A549 (cell line): ENCODE measurements at regions not wholly inside any gene's neighbourhood (a gene's known extent, or its start where the extent isn't known, plus 50 kb on each side); places are given as distances from the start of the nearest gene placed in this dataset.

ENCODE experiments used
- ATAC-seq, 2 experiments: fragments of 200-7000 bp in 1 of 2; fragments of >200 bp in 1 of 2; cut with Nextera tagmentation in 1 of 2; cut with Tn5 transposase in 1 of 2; 3 replicates each; pipeline versions ENCODE4 v1.8.0 to v1.9.1; 2018 to 2020; ENCODE audit warnings: mild to moderate bottlenecking in 1 of 2, moderate library complexity in 1 of 2
- CTCF ChIA-PET: fragments of 300-600 bp; sonication (Branson Sonifier 250); formaldehyde crosslinking; extraction: SDS; loops from one replicate; lab custom pipeline; 2021; ENCODE audit warnings: antibody characterized with exemption, inconsistent platforms; lab: Yijun Ruan, JAX
- POLR2A ChIA-PET: fragments of 350-600 bp; formaldehyde crosslinking; extraction: SDS; loops from one replicate; lab custom pipeline; 2021; ENCODE audit warnings: antibody characterized with exemption, inconsistent platforms; lab: Yijun Ruan, JAX
- DNase-seq, 2 experiments: peaks; one replicate each; pipeline versions ENCODE4 v3.0.0 to v3.0.0-alpha.2; 2011 to 2016; ENCODE audit warnings: low read depth in 1 of 2, low spot score in 1 of 2
- FAIRE-seq: peaks from 2 replicates; lab custom pipeline; 2011; peaks lifted over from hg19 to GRCh38; lab: Jason Lieb, UNC
- H3K27ac ChIP-seq, 2 experiments: fragments of >200 bp; sonication (Bioruptor Twin); formaldehyde crosslinking; 3 replicates each; pipeline ENCODE4 v1.5.1; 2016 to 2017
- H3K4me1 ChIP-seq: fragments of >200 bp; sonication (Bioruptor Twin); formaldehyde crosslinking; 3 replicates; pipeline ENCODE4 v1.6.1; 2016
- H3K4me2 ChIP-seq: fragments of >200 bp; sonication (Bioruptor Twin); formaldehyde crosslinking; 3 replicates; pipeline ENCODE4 v1.6.1; 2016
- H3K4me3 ChIP-seq: fragments of >200 bp; sonication (Bioruptor Twin); formaldehyde crosslinking; 3 replicates; pipeline ENCODE4 v1.5.1; 2016
- H3K9me3 ChIP-seq: fragments of >200 bp; sonication (Bioruptor Twin); formaldehyde crosslinking; 3 replicates; pipeline ENCODE4 v1.6.1; 2016
- CBX2 ChIP-seq: fragments of 200-600 bp; sonication (generic); IDR thresholded peaks from 2 replicates; pipeline ENCODE4 v1.6.1; 2016; ENCODE audit warnings: low read depth, mild to moderate bottlenecking, borderline replicate concordance
- CBX8 ChIP-seq: fragments of 200-600 bp; sonication (generic); IDR thresholded peaks from 2 replicates; pipeline ENCODE4 v1.6.1; 2016
- CHD4 ChIP-seq: fragments of 200-600 bp; sonication (generic); IDR thresholded peaks from 2 replicates; pipeline ENCODE4 v1.6.1; 2016; ENCODE audit warnings: antibody characterized with exemption, mild to moderate bottlenecking, borderline replicate concordance
- EHMT2 ChIP-seq: fragments of 200-600 bp; sonication (generic); IDR thresholded peaks from 2 replicates; pipeline ENCODE4 v1.6.1; 2016; ENCODE audit warnings: antibody characterized with exemption, low read depth, mild to moderate bottlenecking, moderate library complexity
- EP300 ChIP-seq, 2 experiments: fragments of >200 bp; sonication (Bioruptor Twin); formaldehyde crosslinking; IDR thresholded peaks; 2 replicates in 1 of 2; 3 replicates in 1 of 2; pipeline ENCODE4 v1.6.1; 2016 to 2017
- ESRRA ChIP-seq: fragments of 150-350 bp; IDR thresholded peaks from 2 replicates; pipeline ENCODE4 v1.6.1; 2014; ENCODE audit warnings: mild to moderate bottlenecking, low read length, borderline replicate concordance
- FOSB ChIP-seq: fragments of 250-450 bp; sonication (Bioruptor Pico); IDR thresholded peaks from 2 replicates; pipeline ENCODE4 v1.5.0; 2020; ENCODE audit warnings: mild to moderate bottlenecking, moderate library complexity
- FOSL2 ChIP-seq, 2 experiments: fragments of 450-650 bp in 1 of 2; fragments of >200 bp in 1 of 2; sonication (Bioruptor Twin) in 1 of 2; formaldehyde crosslinking; IDR thresholded peaks; 2 replicates each; pipeline versions ENCODE4 v1.5.0 to v1.6.1; 2016 to 2020; ENCODE audit warnings: mild to moderate bottlenecking in 1 of 2, moderate library complexity in 1 of 2
- GATA3 ChIP-seq: IDR thresholded peaks from 2 replicates; pipeline ENCODE4 v1.6.1; 2012; ENCODE audit warnings: borderline replicate concordance
- HDAC2 ChIP-seq: fragments of 200-600 bp; sonication (generic); IDR thresholded peaks from 2 replicates; pipeline ENCODE4 v1.6.1; 2016
- HEYL ChIP-seq: fragments of 250-450 bp; sonication (Bioruptor Pico); IDR thresholded peaks from 2 replicates; pipeline ENCODE4 v1.8.0; 2021; ENCODE audit warnings: mild to moderate bottlenecking, moderate library complexity
- HOXB13 ChIP-seq: fragments of 250-450 bp; sonication (Bioruptor Pico); IDR thresholded peaks from 2 replicates; pipeline ENCODE4 v1.5.0; 2020; ENCODE audit warnings: low read depth, mild to moderate bottlenecking, moderate library complexity
- HOXB5 ChIP-seq: fragments of 250-450 bp; sonication (Bioruptor Pico); IDR thresholded peaks from 2 replicates; pipeline ENCODE4 v1.5.0; 2020; ENCODE audit warnings: mild to moderate bottlenecking, moderate library complexity
- JUN ChIP-seq, 2 experiments: fragments of >200 bp; sonication (Bioruptor Twin); formaldehyde crosslinking; IDR thresholded peaks; 2 replicates in 1 of 2; 3 replicates in 1 of 2; pipeline ENCODE4 v1.6.1; 2016 to 2017
- JUNB ChIP-seq: fragments of >200 bp; sonication (Bioruptor Twin); formaldehyde crosslinking; IDR thresholded peaks from 2 replicates; pipeline ENCODE4 v1.6.1; 2016
- KDM5A ChIP-seq: fragments of 200-600 bp; sonication (generic); IDR thresholded peaks from 2 replicates; pipeline ENCODE4 v1.6.1; 2016; ENCODE audit warnings: antibody characterized with exemption, mild to moderate bottlenecking
- MAZ ChIP-seq: fragments of 150-350 bp; IDR thresholded peaks from 2 replicates; pipeline ENCODE4 v1.6.1; 2014; ENCODE audit warnings: antibody characterized with exemption, low read depth, low read length, borderline replicate concordance
- NR3C1 ChIP-seq: fragments of >200 bp; sonication (Bioruptor Twin); formaldehyde crosslinking; IDR thresholded peaks from 3 replicates; pipeline ENCODE4 v1.6.1; 2017
- PHF8 ChIP-seq: fragments of 200-600 bp; sonication (generic); IDR thresholded peaks from 2 replicates; pipeline ENCODE4 v1.6.1; 2016; ENCODE audit warnings: low read depth, mild to moderate bottlenecking, antibody characterized with exemption, moderate library complexity, borderline replicate concordance
- POLR2A ChIP-seq: IDR thresholded peaks from 2 replicates; pipeline ENCODE4 v1.6.1; 2012; ENCODE audit warnings: mild to moderate bottlenecking, low read length
- POLR2AphosphoS2 ChIP-seq: conservative IDR thresholded peaks from 2 replicates; pipeline ENCODE4 v1.6.1; 2012; ENCODE audit warnings: low read length, improper control_type of control experiment, inconsistent platforms
- RAD21 ChIP-seq, 2 experiments: fragments of >200 bp in 1 of 2; sonication (Bioruptor Twin) in 1 of 2; formaldehyde crosslinking in 1 of 2; IDR thresholded peaks in 1 of 2; conservative IDR thresholded peaks in 1 of 2; 2 replicates in 1 of 2; 3 replicates in 1 of 2; pipeline ENCODE4 v1.6.1; 2012 to 2018; ENCODE audit warnings: inconsistent platforms in 1 of 2
- SMC3 ChIP-seq: fragments of >200 bp; sonication (Bioruptor Twin); formaldehyde crosslinking; IDR thresholded peaks from 3 replicates; pipeline ENCODE4 v1.6.1; 2018; ENCODE audit warnings: inconsistent platforms
- SREBF2 ChIP-seq: fragments of 450-650 bp; IDR thresholded peaks from 2 replicates; pipeline ENCODE4 v1.6.1; 2014; ENCODE audit warnings: mild to moderate bottlenecking, moderate library complexity
- ZC3H11A ChIP-seq: fragments of 450-650 bp; IDR thresholded peaks from 2 replicates; pipeline ENCODE4 v1.6.1; 2014; ENCODE audit warnings: antibody characterized with exemption, mild to moderate bottlenecking
- ZNF302 ChIP-seq: fragments of 250-450 bp; sonication (Bioruptor Pico); IDR thresholded peaks from 2 replicates; pipeline ENCODE4 v1.9.0; 2021; ENCODE audit warnings: inconsistent platforms, mild to moderate bottlenecking, moderate library complexity
- WGBS: methylation state at CpG from one replicate; pipeline ENCODE4 v1.1.6; 2017; ENCODE audit errors: missing lambda C conversion rate; 5-methylcytosine and 5-hydroxymethylcytosine counted together
- TF ChIP-seq, protein P1 (sequence below): fragments of 450-650 bp; IDR thresholded peaks from 2 replicates; pipeline ENCODE4 v1.6.1; 2014; ENCODE audit warnings: antibody characterized with exemption
- TF ChIP-seq, protein P2 (sequence below): IDR thresholded peaks from 2 replicates; pipeline ENCODE4 v1.6.1; 2012
- TF ChIP-seq, protein P3 (sequence below): IDR thresholded peaks from 2 replicates; pipeline ENCODE4 v1.6.1; 2012
- TF ChIP-seq, protein P4 (sequence below): fragments of 250-450 bp; sonication (Bioruptor Pico); IDR thresholded peaks from 2 replicates; pipeline ENCODE4 v1.5.0; 2020; ENCODE audit warnings: low read depth, mild to moderate bottlenecking, moderate library complexity
- TF ChIP-seq, protein P5 (sequence below): fragments of 250-450 bp; sonication (Bioruptor Pico); IDR thresholded peaks from 2 replicates; pipeline ENCODE4 v1.5.0; 2021; ENCODE audit warnings: mild to moderate bottlenecking, moderate library complexity, borderline replicate concordance
- TF ChIP-seq, protein P6 (sequence below): IDR thresholded peaks from 2 replicates; pipeline ENCODE4 v1.6.1; 2012; ENCODE audit warnings: low read depth, borderline replicate concordance

DNA sequence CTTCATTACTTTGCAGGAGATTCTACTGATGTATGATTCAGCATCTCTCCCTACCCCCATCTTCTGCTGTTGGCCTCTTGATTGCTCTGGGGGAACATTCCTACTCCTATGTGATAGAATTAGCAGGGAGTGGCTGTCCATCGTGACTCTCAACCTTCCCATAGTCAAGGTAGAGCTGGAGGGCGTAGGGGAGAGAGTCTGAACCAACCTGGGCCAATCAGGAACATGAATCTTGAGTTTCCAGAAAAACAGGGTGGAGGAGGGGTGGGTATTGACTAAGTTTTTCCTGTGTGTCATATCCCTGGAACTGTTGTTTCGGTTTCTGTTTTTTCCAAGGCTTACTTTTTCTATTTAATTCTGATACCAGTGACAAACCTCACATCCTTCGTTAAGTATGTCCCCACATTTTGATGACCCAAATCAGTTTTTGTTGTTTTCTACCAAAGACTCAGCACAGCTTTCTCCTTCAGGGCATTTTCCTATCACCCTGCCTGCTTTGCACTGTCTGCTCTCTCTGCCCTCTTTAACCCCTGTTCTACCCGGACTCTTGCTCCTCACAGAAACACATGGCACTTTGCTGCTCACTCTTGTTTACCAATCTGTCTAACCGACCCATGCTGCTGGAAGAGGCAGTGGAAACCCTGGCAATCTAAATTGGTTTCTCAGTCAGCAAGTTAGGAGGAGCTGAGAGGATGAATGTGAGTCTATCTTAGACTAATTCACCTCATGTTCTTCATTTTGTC lies 1428.3 kb downstream of the AACS start:
- H3K4me2 ChIP-seq, result no peak overlapping the region
- 5% methylated on average over 6 of the region's 6 CpGs for WGBS
- no peak for ATAC-seq
- no peak overlapping the region for H3K27ac ChIP-seq
- FAIRE-seq, result no peak
- TF ChIP-seq JUN (IDR thresholded peaks at IDR 0.05) (no peak), HOXB5 (CRISPR knock-in tag) (no peak), GATA3 (no peak), EHMT2 (no peak), MAZ (no peak), ZNF302 (CRISPR knock-in tag) (no peak), CHD4 (no peak), JUNB (no peak), SREBF2 (no peak), SMC3 (no peak), CBX8 (no peak), FOSB (CRISPR knock-in tag) (no peak), EP300 (IDR thresholded peaks at IDR 0.05) (no peak), HEYL (no peak), PHF8 (no peak), HDAC2 (no peak)
- TF ChIP-seq, protein P1, sequence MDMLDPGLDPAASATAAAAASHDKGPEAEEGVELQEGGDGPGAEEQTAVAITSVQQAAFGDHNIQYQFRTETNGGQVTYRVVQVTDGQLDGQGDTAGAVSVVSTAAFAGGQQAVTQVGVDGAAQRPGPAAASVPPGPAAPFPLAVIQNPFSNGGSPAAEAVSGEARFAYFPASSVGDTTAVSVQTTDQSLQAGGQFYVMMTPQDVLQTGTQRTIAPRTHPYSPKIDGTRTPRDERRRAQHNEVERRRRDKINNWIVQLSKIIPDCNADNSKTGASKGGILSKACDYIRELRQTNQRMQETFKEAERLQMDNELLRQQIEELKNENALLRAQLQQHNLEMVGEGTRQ, result no peak
- TF ChIP-seq, protein P2, sequence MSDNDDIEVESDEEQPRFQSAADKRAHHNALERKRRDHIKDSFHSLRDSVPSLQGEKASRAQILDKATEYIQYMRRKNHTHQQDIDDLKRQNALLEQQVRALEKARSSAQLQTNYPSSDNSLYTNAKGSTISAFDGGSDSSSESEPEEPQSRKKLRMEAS, result no peak
- TF ChIP-seq, protein P3, sequence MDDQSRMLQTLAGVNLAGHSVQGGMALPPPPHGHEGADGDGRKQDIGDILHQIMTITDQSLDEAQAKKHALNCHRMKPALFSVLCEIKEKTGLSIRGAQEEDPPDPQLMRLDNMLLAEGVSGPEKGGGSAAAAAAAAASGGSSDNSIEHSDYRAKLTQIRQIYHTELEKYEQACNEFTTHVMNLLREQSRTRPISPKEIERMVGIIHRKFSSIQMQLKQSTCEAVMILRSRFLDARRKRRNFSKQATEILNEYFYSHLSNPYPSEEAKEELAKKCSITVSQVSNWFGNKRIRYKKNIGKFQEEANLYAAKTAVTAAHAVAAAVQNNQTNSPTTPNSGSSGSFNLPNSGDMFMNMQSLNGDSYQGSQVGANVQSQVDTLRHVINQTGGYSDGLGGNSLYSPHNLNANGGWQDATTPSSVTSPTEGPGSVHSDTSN, result no peak
- TF ChIP-seq, all 56 proteins: peak for 0
- Histone ChIP-seq H3K9me3 (no peaks in the 10 kb centered on the region), H3K4me3 (no peak overlapping the region), H3K4me1 (no peaks in the 10 kb centered on the region)
- DNase-seq, result no peak
- CTCF ChIA-PET, result interaction anchor here (1.0 kb wide), 1 partner anchor 9 kb away, joined by 3 read pairs; no protein-coding TSS in a partner anchor
- POLR2A ChIA-PET, result no interaction called here

DNA sequence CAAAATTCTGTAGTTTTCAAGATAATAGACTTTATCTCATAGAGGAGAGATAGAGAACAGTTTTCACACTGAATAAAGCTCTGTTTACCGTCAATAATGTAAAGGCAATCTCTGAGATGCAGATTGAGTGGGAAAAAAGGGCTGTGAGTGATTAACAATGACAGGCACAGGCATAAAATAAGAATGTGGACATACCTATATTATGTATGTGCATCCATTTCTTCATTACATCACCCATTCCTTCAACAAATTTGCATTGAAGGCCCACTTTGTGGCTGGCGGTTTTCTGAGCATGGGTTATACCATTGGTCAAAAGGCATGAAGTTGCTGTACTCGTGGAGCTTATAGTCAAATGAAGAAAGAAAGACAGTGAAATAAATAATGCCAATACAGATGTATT lies 1431.0 kb downstream of the AACS start:
- Histone ChIP-seq H3K27ac (no peak overlapping the region), H3K4me2 (no peak overlapping the region), H3K4me1 (no peaks in the 10 kb centered on the region), H3K9me3 (no peaks in the 10 kb centered on the region), H3K4me3 (no peak overlapping the region)
- no peak for ATAC-seq
- DNase-seq, result no peak
- ChIA-PET POLR2A (no interaction called here), CTCF (no interaction called here)
- TF ChIP-seq POLR2A, result no peak
- no peak for TF ChIP-seq HOXB13 (CRISPR knock-in tag)
- TF ChIP-seq CBX2, result no peak
- TF ChIP-seq, protein P4, sequence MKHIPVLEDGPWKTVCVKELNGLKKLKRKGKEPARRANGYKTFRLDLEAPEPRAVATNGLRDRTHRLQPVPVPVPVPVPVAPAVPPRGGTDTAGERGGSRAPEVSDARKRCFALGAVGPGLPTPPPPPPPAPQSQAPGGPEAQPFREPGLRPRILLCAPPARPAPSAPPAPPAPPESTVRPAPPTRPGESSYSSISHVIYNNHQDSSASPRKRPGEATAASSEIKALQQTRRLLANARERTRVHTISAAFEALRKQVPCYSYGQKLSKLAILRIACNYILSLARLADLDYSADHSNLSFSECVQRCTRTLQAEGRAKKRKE (CRISPR knock-in tag), result no peak
- TF ChIP-seq PHF8, result no peak
- no peak for TF ChIP-seq NR3C1
- no peak for TF ChIP-seq EP300 (IDR thresholded peaks at IDR 0.05)
- TF ChIP-seq EHMT2, result no peak
- TF ChIP-seq HEYL, result no peak
- no peak for TF ChIP-seq FOSL2 (IDR thresholded peaks at IDR 0.05)
- no peak for TF ChIP-seq FOSL2 (CRISPR knock-in tag; IDR thresholded peaks at IDR 0.05)
- TF ChIP-seq ZC3H11A, result no peak
- no peak for TF ChIP-seq POLR2AphosphoS2
- TF ChIP-seq, protein P5, sequence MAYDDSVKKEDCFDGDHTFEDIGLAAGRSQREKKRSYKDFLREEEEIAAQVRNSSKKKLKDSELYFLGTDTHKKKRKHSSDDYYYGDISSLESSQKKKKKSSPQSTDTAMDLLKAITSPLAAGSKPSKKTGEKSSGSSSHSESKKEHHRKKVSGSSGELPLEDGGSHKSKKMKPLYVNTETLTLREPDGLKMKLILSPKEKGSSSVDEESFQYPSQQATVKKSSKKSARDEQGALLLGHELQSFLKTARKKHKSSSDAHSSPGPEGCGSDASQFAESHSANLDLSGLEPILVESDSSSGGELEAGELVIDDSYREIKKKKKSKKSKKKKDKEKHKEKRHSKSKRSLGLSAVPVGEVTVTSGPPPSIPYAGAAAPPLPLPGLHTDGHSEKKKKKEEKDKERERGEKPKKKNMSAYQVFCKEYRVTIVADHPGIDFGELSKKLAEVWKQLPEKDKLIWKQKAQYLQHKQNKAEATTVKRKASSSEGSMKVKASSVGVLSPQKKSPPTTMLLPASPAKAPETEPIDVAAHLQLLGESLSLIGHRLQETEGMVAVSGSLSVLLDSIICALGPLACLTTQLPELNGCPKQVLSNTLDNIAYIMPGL, result no peak
- TF ChIP-seq KDM5A, result no peak
- TF ChIP-seq JUNB, result no peak
- TF ChIP-seq RAD21 (conservative IDR thresholded peaks at IDR 0.05 in 1 of 2, IDR thresholded peaks at IDR 0.05 in 1 of 2), result no peak
- no peak for TF ChIP-seq ESRRA
- no peak for TF ChIP-seq FOSB (CRISPR knock-in tag)
- TF ChIP-seq, protein P6, sequence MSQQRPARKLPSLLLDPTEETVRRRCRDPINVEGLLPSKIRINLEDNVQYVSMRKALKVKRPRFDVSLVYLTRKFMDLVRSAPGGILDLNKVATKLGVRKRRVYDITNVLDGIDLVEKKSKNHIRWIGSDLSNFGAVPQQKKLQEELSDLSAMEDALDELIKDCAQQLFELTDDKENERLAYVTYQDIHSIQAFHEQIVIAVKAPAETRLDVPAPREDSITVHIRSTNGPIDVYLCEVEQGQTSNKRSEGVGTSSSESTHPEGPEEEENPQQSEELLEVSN, result no peak
- WGBS, result 3% methylated on average over 3 of the region's 3 CpGs
- FAIRE-seq, result no peak
